Thyroid gland (tissue), 4 donors: ENCODE measurements at regions not wholly inside any gene's neighbourhood (a gene's known extent, or its start where the extent isn't known, plus 50 kb on each side); places are given as distances from the start of the nearest gene placed in this dataset.
"Not testable (repeated sequence)": the region's sequence is repeated elsewhere in the genome, so short reads cannot be mapped to it uniquely, and the experiment has no call there.

ENCODE experiments used
- DNase-seq, 2 donors: peaks; one replicate each; pipeline ENCODE4 v3.0.0-alpha.2; 2019
- H3K27ac ChIP-seq, 3 donors: fragments of 200-600 bp; sonication (generic); 1 replicate in 2 of 3; 2 replicates in 1 of 3; pipeline ENCODE4 v1.5.1; 2016 to 2019; ENCODE audit warnings: mild to moderate bottlenecking in 1 of 3, moderate library complexity in 1 of 3
- H3K27me3 ChIP-seq: fragments of 200-600 bp; sonication (generic); one replicate; pipeline ENCODE4 v1.5.1; 2019
- H3K36me3 ChIP-seq, 2 donors: fragments of 200-600 bp; sonication (generic); one replicate each; pipeline ENCODE4 v1.5.1; 2016 to 2019
- H3K4me1 ChIP-seq, 2 donors: fragments of 200-600 bp; sonication (generic); one replicate each; pipeline ENCODE4 v1.5.1; 2017 to 2019
- H3K4me3 ChIP-seq, 3 donors: fragments of 200-600 bp; sonication (generic); replicated peaks in 1 of 3; 1 replicate in 2 of 3; 2 replicates in 1 of 3; pipeline ENCODE4 v1.5.1; 2016; ENCODE audit warnings: mild to moderate bottlenecking in 1 of 3
- H3K9me3 ChIP-seq: fragments of 200-600 bp; sonication (generic); one replicate; pipeline ENCODE4 v1.5.1; 2017
- POLR2A ChIP-seq, 2 donors: fragments of 450-650 bp; IDR thresholded peaks; one replicate each; pipeline ENCODE4 v1.6.1; 2017; ENCODE audit warnings: antibody characterized with exemption in 2 of 2, mild to moderate bottlenecking in 2 of 2, moderate library complexity in 1 of 2
- WGBS, 2 donors: methylation state at CpG; one replicate each; pipeline ENCODE4 v1.1.5; 2017; 5-methylcytosine and 5-hydroxymethylcytosine counted together
- intact Hi-C: fragments of 100-400 bp; cut with DNase I; formaldehyde crosslinking; loops from one replicate; pipeline ENCODE4 v1.15.1; 2023
- TF ChIP-seq, protein P1 (sequence below), 6 experiments: fragments of 200-600 bp in 3 of 6; fragments of 450-650 bp in 3 of 6; sonication (generic) in 3 of 6; IDR thresholded peaks; one replicate each; pipeline ENCODE4 v1.5.1; 2016 to 2019; ENCODE audit warnings: antibody characterized with exemption in 6 of 6, mild to moderate bottlenecking in 2 of 6, inconsistent platforms in 1 of 6, moderate library complexity in 1 of 6

DNA sequence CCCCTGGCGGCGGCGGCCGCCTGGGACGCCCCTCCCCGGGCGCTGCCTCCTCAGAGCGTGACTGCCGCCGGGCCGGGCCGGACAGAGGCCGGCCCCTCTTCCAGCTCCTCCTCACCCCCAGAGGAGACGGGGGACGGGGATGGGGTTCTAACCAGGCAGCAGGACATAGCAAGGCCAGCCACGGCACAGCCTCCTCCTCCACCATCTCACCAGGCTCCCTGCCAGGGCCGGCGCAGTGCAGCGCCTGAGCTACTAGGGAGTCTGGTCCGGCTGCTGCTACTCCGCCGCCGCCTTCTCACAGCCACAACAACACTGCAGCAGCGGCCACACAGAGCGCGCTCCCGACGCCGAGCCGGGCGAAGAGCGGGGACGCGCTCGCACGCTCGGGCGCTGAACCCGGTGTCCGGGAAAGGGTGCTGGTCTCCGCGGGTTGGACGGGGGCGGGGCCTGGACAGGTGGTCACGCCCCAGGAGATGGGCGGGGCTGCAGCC, 112.3 kb downstream of the POTEC start:
- H3K27me3 ChIP-seq, H3K4me1 ChIP-seq, H3K36me3 ChIP-seq, H3K9me3 ChIP-seq, intact Hi-C loops: not testable (repeated sequence)
- H3K4me3 ChIP-seq, result peak overlapping the region in 2 of 3 donors; percentile 19 to 62
- H3K27ac ChIP-seq, result peak overlapping the region; percentile 22 to 65 (median 59)
- peak; percentile 88 for DNase-seq
- 2% methylated on average over 11 to 20 of the region's 46 CpGs for WGBS, 2 donors
- peak in 1 of 2 donors; percentile 55 for TF ChIP-seq POLR2A (IDR thresholded peaks at IDR 0.05)
- TF ChIP-seq, protein P1, sequence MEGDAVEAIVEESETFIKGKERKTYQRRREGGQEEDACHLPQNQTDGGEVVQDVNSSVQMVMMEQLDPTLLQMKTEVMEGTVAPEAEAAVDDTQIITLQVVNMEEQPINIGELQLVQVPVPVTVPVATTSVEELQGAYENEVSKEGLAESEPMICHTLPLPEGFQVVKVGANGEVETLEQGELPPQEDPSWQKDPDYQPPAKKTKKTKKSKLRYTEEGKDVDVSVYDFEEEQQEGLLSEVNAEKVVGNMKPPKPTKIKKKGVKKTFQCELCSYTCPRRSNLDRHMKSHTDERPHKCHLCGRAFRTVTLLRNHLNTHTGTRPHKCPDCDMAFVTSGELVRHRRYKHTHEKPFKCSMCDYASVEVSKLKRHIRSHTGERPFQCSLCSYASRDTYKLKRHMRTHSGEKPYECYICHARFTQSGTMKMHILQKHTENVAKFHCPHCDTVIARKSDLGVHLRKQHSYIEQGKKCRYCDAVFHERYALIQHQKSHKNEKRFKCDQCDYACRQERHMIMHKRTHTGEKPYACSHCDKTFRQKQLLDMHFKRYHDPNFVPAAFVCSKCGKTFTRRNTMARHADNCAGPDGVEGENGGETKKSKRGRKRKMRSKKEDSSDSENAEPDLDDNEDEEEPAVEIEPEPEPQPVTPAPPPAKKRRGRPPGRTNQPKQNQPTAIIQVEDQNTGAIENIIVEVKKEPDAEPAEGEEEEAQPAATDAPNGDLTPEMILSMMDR (IDR thresholded peaks at IDR 0.05), result peak in 3 of 6 experiments; percentile 21 to 34 (median 26)

DNA sequence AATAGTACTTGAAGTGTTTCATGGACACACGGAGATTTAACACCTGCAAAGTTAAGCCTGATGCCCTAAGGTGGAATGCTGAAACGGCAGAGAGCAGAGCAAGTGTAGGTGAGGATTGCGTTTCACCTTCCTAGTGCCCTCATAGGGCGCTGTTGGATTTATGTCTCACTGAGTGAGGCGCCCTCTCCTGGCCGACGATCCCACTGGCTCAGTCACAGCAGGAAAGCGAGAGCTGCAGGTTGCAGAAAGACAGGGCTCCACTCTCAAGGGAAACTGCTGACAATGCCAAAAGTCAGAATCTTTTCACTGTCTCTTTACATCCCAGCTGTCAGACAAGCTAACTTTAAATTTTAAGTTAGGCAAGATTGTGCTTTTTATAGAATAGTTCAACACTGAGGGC, 127.6 kb downstream of the POTEC start:
- H3K27ac ChIP-seq, H3K27me3 ChIP-seq, H3K4me3 ChIP-seq, H3K9me3 ChIP-seq, H3K36me3 ChIP-seq, H3K4me1 ChIP-seq, intact Hi-C loops: not testable (repeated sequence)
- TF ChIP-seq, protein P1 (IDR thresholded peaks at IDR 0.05), result peak in 5 of 6 experiments; percentile 13 to 56 (median 23)
- 0 to 4% methylated on average over 3 to 8 of the region's 8 CpGs for WGBS, 2 donors
- peak; percentile 38 for DNase-seq

DNA sequence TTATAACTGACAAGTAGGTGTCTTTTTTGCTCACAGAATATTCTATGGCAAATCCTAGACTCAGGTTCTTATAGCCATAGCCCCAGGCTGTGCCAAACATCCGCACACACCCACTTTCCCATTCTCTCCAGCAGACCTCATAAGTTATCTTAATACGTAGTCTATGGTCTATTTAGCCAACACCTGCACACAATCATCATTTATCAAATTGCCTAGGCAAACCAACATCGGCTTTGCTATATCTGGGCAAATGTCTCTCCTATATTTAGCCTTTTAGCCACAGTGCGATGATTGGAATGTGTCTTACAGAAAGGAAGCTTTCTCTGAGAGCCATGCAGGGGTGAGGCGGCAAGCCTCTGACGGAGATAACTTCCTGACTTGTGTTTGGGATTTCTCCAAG, 128.0 kb downstream of the POTEC start:
- H3K4me1 ChIP-seq, DNase-seq, H3K9me3 ChIP-seq, H3K27ac ChIP-seq, H3K4me3 ChIP-seq, H3K27me3 ChIP-seq, H3K36me3 ChIP-seq, intact Hi-C loops: not testable (repeated sequence)
- 52 to 55% methylated on average over 6 of the region's 6 CpGs for WGBS, 2 donors

DNA sequence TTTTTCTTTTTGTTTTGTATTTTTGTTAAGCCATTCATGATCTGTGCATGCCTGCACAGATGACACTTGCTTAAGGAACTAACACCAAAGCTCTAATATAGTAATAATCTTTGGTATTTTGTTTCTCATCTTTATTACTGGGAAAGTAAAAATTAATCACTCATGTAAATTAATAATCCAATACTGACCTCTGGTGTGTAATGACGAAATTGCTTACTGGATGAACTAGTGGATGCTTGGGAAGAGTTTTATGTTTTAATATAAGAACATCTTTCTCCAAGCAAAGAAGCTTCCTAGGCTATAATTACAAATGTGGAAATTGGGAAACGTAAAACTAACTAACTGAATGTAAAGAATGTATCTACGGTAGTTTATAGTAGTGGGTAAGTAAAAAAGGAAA, 147.9 kb downstream of the POTEC start:
- H3K9me3 ChIP-seq, H3K4me3 ChIP-seq, H3K36me3 ChIP-seq, H3K27ac ChIP-seq, H3K4me1 ChIP-seq, H3K27me3 ChIP-seq, intact Hi-C loops, DNase-seq: not testable (repeated sequence)
- TF ChIP-seq, protein P1 (IDR thresholded peaks at IDR 0.05), result peak in 2 of 6 experiments; percentile 20 to 36
- 34 to 50% methylated on average over 3 of the region's 3 CpGs for WGBS, 2 donors

DNA sequence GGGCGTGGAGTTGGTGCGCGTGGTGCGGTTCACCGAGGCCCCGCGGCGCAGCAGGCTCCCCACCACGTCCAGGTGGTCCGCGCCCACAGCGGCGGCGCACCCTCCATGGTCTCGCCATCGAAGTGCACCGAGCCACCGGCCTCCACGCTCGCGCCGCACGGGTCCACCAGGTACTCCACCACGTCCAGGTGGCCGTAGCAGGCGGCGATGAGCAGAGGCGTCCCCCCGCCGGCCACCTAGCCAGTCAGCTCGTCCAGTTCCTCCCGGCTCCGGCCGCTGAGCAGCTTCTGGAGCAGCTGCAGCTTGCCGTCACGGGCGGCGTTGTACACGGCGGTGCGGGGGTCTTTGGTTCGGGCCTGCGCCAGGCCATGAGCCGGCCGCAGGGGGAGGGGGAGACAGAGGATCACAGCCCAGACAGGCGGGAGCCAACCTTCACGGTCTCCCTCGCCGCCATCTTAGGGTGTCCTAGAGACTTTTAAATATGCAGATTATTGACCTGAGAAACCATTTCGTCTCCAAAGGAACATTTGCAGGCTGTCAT, 149.8 kb downstream of the POTEC start:
- H3K36me3 ChIP-seq, H3K4me1 ChIP-seq, H3K27ac ChIP-seq, H3K27me3 ChIP-seq, H3K4me3 ChIP-seq, H3K9me3 ChIP-seq, DNase-seq, intact Hi-C loops: not testable (repeated sequence)
- WGBS, 2 donors, result 92 to 99% methylated on average over 30 of the region's 50 CpGs

DNA sequence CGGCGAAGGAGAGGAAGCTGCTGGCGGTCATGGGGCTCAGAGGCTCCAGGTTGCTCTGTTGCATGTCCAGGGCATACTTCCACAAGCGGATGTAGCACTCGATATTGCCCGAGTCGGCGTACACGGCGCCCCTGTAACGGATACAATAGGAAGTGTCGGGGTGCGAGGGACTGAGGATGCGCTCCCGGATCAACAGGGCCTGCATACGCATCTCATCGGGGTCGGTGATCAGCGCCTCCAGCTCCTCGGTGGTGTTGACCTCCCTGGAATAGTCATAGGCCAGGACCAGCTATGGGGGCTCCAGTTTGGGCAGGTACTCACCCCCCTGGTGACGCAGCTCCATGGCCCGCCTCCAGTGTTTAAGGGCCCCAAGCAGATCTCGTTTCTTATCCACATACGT, 150.8 kb downstream of the POTEC start:
- H3K27me3 ChIP-seq, H3K4me1 ChIP-seq, H3K4me3 ChIP-seq, H3K36me3 ChIP-seq, H3K27ac ChIP-seq, DNase-seq, intact Hi-C loops, H3K9me3 ChIP-seq: not testable (repeated sequence)
- 96 to 98% methylated on average over 17 to 24 of the region's 24 CpGs for WGBS, 2 donors

DNA sequence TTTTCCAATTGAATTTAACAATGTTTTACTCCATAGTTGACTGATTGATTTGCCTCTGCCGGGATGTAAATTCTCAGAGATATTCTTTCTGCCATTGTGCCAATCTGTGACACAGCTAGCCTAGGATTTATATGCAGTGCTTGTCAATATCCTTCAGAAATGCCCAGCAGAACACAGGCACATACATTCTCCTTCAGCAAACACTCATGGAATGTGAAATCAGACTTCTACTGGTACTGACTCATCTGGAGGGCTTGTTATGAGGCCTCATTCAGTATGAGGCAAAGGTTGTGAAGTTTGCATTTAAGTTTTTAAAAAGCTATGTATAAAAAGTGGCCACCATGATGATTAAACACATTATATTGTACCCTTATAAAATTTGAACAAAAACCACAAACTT, 158.4 kb downstream of the POTEC start:
- intact Hi-C loops, H3K27me3 ChIP-seq, H3K9me3 ChIP-seq, H3K4me1 ChIP-seq, H3K36me3 ChIP-seq, DNase-seq, H3K27ac ChIP-seq, H3K4me3 ChIP-seq: not testable (repeated sequence)
- WGBS, 2 donors, result 92 to 100% methylated on average over 1 of the region's 1 CpG

DNA sequence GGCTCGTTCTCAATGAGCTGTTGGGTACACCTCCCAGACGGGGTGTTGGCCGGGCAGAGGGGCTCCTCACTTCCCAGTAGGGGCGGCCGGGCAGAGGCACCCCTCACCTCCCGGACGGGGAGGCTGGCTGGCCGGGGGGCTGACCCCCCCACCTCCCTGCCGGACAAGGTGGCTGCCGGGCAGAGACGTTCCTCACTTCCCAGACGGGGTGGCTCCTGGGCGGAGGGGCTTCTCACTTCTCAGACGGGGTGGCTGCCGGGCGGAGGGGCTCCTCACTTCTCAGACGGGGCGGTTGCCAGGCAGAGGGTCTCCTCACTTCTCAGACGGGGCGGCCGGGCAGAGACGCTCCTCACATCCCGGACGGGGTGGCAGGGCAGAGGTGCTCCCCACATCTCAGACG, 160.7 kb downstream of the POTEC start:
- DNase-seq, intact Hi-C loops, H3K9me3 ChIP-seq, H3K27ac ChIP-seq, H3K36me3 ChIP-seq, H3K4me1 ChIP-seq, H3K27me3 ChIP-seq, H3K4me3 ChIP-seq: not testable (repeated sequence)
- 76 to 90% methylated on average over 10 to 13 of the region's 25 CpGs for WGBS, 2 donors

DNA sequence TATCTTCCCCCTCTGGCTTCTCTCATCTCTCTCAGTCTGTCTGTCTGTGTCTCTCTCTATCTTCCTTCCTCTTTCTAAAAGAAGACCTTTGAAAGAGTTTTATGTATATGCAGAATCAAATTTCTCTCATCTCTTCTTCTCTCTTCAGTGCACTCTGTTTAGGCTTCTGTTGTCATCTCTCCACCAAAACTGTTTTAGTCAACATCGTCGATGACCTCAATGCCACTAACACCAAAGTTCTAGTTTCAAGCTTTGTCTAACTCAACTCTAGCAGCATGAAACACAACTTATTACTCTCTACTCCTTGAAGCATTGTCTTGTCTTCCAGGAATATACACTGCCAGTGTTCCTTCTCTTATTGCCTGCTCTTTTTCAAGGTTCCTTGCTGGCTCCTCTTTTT, 163.9 kb downstream of the POTEC start:
- WGBS, 2 donors, result 98 to 99% methylated on average over 2 of the region's 2 CpGs
- H3K4me3 ChIP-seq, H3K4me1 ChIP-seq, intact Hi-C loops, H3K9me3 ChIP-seq, H3K27ac ChIP-seq, H3K36me3 ChIP-seq, DNase-seq, H3K27me3 ChIP-seq: not testable (repeated sequence)

DNA sequence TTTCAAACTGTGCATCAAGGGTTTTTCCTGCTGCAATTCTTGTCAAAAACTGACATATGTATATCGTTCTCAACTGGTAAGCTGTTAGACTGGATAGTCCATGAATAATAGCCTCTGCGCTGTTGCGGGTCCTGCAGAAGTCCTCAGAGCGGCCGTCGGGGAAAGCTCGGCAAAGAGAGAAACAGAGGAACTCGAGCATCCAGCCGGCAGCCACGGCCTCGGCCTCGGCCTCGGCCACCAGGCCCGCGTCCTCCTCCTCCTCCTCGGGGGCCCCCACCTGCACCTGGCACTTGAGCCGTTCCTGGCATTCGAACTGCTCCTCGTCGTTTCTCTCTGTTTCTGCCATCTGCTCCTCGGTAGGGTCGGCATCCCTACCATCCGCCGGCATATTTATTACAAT, 165.0 kb downstream of the POTEC start:
- H3K27me3 ChIP-seq, DNase-seq, H3K27ac ChIP-seq, H3K9me3 ChIP-seq, H3K36me3 ChIP-seq, H3K4me1 ChIP-seq, H3K4me3 ChIP-seq, intact Hi-C loops: not testable (repeated sequence)
- WGBS, 2 donors, result 91 to 92% methylated on average over 24 of the region's 24 CpGs
